ENCODE measurements at regions not wholly inside any gene's neighbourhood (a gene's known extent, or its start where the extent isn't known, plus 50 kb on each side); places are given as distances from the start of the nearest gene placed in this dataset.
"Not testable (repeated sequence)": the region's sequence is repeated elsewhere in the genome, so short reads cannot be mapped to it uniquely, and the experiment has no call there.

- not testable (repeated sequence) for TF ChIP-seq EZH2phosphoT487 (IDR thresholded peaks at IDR 0.05; ENCODE audit: low read depth, severe bottlenecking, unreplicated experiment); EZH2 (IDR thresholded peaks at IDR 0.05; ENCODE audit: borderline replicate concordance)
Observed at GRCh38 chr7:150042281-150042680, 168.5 kb downstream of the ATP6V0E2 start.

Data from hepatocyte (in vitro differentiated cells).